ENCODE measurements at regions not wholly inside any gene's neighbourhood (a gene's known extent, or its start where the extent isn't known, plus 50 kb on each side); places are given as distances from the start of the nearest gene placed in this dataset.
"Not testable (repeated sequence)": the region's sequence is repeated elsewhere in the genome, so short reads cannot be mapped to it uniquely, and the experiment has no call there.

DNA sequence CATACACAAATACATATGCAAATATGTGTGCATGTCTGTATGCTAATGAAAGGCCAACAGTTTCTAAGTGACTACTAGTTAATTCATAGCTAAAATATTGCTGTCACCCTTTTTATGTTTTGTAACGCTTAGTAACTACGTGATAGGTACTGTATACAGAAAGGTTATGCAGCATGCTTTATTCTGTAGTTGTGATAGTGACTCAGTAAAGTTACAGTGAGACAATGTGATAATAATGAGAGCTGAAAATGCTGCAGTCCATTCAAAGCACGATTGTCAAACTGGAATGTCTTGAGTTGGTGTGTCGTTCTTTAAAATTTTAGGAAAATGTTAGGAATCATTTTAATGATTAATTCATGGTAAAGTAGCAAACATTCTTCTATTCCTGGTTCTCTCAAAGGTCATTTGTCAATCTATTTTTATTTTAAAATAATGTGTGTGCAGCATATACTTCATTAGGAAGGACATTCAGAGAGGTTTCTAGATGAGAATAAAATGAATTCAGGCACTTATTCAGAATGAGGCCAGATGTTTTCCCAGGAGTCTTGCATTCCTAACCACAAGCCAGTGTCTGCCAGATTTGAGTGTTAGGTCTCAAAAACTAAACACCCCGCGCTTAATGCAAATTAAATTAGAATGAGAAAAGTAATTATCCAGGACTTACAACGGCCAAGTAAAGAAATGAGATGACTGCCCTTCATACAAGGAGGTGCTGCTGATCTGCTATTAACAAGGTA is 408.8 kb upstream of the FZD8 start:
- no peak for DNase-seq (ENCODE audit: low spot score)

- DNase-seq (ENCODE audit: low spot score), result no peak
Observed at GRCh38 chr10:36048780-36049179, 406.7 kb upstream of the FZD8 start.

DNA sequence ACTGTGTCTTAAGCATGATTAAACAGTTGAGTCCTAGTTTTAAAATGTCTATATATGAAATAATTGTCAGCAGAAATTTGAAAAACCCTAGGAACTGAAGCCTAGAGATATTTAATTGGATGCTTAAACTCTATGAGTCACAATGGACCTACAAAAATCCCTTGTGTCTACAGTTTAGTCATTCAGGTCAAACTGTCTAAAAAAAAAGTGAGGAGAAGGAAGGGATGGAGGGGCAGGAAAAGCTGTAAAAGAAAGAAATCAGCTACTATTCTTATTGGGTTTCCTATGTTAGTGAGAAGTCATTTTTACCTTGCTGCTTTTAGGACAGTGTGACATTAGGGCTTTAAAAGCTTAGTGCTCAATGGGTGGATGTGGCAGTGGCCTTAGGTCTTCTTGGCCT is 406.1 kb upstream of the FZD8 start:
- no peak for DNase-seq (ENCODE audit: low spot score)

GRCh38 chr10:36042135-36042534 is 400.0 kb upstream of the FZD8 start:
- no peak for DNase-seq (ENCODE audit: low spot score)

DNA sequence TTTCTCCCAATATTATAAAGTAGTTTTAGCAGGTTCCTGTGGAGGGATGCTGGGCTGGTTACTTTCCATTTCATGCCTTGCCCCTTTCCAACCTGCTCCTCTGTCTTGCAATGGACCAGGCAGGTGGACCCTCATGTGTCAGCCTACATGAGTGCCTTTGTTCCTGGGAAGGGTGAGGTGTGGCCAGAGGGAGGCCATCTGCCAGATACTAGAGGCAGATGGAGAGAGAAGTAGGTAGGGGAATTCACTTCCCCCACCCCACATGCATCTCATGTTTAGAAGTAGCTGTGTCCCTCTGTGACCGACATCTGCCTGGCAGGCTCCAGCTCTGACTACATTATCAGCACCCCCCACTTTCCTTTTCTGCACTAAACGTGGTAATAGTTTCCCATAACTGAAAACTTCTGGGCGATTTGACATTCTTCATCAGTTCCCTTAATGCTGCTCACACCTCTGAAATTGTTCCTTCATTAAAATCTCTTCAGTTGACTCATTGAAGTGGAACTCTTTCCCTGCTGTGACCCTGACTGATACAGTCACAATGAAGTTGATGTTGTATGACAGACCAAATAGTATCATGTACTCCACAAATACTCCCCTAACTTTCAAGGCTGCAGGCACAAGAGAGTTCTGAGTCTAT is 396.3 kb upstream of the FZD8 start:
- DNase-seq (ENCODE audit: low spot score), result no peak

- DNase-seq (ENCODE audit: low spot score), result no peak
Observed at GRCh38 chr10:36036137-36036536, 394.0 kb upstream of the FZD8 start.

- DNase-seq (ENCODE audit: low spot score), result no peak
Observed at GRCh38 chr10:36033808-36034207, 391.7 kb upstream of the FZD8 start.

DNA sequence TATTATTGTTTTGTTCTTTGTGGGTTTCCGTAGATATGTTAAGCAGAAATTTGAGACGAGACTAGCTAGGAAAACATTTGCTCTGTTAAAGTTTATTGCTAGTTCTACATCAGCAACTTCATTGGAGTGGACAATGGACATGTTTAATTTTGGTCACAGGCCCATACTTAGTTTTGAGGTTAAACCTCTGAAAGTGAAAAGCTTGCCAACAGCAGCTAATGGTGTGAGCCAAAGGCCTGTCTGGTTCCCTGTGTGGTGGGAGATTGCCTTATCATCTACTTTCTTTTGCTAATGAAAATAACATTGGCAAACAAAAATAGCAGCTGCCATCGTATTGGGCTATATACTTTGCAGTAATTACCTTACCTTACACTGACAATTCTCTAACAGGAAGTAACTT is 388.4 kb upstream of the FZD8 start:
- peak; percentile 25 for DNase-seq (ENCODE audit: low spot score)

DNA sequence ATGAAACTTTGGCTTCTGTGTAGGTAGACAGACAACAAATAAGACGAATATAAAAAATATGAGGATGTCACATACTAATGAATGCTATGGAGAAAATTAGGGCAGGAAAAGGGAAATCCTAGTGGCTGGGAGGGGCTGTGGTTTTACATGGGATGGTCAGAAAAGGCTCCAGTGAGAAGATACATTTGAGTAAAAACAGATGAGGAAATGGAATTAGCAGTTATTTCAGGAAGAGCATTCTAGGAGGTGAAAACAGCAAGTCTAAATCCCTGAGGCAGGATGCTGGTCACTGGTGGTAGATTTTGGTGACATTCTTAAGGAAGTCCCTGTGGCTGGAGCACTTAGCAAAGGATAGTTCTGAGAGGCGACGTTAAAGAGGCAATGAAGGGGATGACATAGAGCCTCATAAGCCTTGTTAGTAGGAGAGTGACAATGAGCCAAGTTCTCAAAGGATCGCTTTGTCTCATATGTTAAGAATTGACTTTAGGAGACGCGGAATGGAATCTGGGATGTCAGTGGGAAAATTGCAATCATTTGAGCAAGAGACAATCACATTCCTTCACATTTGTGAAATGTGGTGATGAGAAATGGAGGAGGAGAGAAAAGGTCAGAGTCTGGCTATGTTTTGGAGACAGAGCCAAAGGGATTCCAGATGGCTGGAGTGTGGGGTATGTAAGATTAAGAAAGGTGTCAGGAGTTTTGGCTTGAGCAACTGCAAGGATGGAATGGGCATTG is 384.7 kb upstream of the FZD8 start:
- no peak for DNase-seq (ENCODE audit: low spot score)

DNA sequence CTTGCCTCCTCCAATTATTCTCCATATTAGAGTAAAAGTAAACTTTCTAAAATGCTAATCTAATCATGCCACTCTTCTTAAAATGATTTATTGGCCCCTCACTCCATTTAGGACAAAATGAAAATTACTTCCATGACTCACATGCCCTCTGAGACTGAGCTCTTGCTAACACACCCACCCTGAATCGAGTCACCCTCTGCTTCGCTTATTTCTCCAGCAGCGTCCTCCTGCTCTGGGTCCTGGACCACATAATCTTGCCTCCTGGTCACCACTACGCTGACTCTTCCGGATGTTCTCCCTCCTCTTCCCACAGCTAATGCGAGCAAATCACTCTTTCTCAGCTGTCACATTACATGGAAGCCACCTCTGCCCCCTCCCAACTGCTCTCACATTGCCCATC is 384.0 kb upstream of the FZD8 start:
- no peak for DNase-seq (ENCODE audit: low spot score)

- DNase-seq (ENCODE audit: low spot score), result peak; percentile 82
Observed at GRCh38 chr10:36023939-36024338, 381.8 kb upstream of the FZD8 start.

DNA sequence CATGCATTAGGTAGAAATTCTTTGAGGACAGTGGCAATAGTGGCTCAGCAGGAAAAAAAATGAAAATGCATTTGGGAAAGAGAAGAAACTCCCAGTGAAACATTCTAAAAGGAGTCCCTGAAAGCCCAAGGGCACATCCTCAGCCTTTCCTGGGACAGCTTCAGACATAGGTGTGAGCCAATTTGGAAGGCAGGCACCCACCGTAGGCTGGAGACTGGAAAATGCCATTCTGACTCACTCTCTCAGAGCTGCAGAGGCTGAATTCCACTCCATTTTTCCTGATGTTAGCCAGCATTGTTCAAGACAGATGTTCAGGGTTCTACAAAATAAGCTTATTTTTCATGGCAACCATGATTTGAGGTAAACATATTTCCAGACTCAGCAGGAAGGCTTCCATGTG is 379.0 kb upstream of the FZD8 start:
- DNase-seq (ENCODE audit: low spot score), result no peak

DNA sequence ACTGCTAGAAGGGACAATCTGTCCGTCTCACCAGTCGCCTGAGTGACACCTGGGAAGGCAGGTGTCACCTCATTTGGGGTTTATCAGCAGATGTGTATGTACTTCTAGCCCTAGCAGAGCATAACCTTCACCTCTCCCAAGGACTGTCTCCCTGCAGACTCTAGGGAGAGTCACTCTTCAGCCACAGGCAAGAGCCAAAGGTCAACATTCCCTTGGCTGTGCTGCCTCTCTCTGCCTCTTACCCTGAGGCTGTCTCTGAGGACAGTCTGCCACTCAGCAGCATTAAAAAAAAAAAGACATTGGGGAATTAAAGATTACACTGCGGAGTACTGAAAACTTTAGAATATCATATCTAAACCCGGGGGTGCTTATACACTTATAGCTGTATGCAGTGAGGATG is 377.7 kb upstream of the FZD8 start:
- no peak for DNase-seq (ENCODE audit: low spot score)

DNA sequence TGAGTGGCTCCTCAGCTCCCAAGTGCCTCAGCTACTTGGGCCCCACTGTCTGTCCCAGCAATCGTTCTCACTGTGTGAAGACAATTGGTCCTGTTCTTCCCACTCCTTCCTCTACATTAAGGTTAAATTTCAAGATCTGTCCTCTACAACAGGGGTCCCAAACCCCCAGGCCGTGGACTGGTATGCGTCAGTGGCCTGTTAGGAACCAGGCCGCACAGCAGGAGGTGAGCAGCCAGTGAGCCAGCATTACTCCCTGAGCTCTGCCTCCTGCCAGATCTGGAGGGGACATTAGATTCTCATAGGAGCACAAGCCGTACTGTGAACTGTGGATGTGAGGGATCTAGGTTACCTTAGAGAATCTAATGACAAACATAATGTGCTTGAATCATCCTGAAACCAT is 376.9 kb upstream of the FZD8 start:
- DNase-seq (ENCODE audit: low spot score), result no peak

DNA sequence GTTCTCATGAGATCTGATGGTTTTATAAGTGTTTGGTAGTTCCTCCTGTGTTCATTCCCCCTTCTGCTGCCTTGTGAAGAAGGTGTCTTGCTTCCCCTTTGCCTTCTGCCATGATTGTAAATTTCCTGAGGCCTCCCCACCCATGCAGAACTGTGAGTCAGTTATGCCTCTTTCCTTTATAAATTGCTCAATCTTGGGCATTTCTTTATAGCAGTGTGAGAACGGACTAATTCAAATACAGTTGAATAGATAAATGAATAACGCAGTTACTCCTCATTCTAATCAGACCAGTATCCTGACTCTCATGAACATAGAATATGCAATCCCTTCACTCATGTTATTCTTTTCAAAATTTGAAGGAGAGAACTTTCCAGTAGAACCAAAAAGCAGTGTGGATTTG is 375.0 kb upstream of the FZD8 start:
- DNase-seq (ENCODE audit: low spot score), result no peak

DNA sequence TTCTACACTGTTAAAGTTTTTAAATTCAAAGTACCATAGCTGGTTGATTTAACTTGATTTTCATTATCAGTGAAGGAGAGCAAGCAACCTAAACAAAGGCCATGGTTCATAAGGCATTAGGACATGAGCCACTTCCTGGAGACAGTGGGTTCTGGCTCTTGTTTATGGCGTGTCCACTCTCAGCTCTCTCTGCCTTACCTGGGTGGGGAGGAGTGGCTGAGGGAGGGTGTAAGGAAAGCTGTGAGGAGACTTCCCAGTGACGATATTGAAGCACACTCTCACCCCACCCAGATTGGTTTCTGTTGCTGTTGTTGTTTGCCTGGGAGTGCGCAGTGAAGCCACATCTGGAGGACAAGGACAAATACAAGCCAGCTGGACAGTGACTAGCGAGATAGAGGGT is 365.3 kb upstream of the FZD8 start:
- no peak for DNase-seq (ENCODE audit: low spot score)

- no peak for DNase-seq (ENCODE audit: low spot score)
Observed at GRCh38 chr10:36003688-36004087, 361.6 kb upstream of the FZD8 start.

DNA sequence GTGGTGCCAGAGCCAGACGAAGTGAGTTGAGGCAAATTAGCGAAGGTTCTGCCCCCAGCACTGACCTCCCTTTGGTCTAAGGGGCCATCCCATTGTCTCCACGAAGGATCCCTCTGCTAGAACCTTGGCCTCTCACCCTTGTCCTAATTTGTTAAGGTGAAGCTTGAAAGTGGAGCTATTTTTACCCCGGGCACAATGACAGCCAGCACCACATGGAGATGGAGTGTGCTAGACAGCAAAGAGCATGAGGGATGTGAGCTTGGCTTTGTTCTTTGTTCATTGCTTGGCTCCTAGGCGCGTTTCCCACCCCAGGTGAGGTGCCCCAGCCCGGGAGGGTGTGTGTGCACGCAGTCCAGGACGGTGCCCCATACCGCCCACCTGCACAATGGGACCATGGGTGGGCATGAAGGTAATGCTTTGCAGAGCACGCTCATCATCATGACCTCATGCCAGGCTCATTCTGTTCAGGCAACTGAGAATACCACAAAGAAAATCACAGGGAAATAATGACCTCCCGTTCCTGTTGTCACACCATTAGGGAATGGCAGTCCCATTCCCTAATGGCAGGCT is 361.0 kb upstream of the FZD8 start:
- DNase-seq (ENCODE audit: low spot score), result no peak

DNA sequence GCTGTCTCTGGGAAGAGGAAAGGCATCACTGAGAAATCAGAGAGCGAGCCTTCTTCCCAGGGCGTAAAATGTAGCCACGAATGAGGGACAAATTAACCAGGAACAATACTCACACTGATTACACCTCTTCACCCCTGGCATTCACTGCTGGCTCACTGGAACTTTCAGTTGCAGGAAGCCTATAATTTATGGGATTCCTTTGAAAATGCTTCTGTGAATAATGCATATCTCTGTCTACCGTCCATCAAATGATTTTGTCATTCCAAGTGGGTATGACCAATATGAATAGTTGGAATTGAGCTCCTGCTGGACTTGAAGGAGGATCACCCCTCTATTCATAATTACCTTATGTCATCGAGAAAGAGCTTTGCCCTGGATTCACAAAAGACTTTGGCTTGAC is 360.3 kb upstream of the FZD8 start:
- no peak for DNase-seq (ENCODE audit: low spot score)

DNA sequence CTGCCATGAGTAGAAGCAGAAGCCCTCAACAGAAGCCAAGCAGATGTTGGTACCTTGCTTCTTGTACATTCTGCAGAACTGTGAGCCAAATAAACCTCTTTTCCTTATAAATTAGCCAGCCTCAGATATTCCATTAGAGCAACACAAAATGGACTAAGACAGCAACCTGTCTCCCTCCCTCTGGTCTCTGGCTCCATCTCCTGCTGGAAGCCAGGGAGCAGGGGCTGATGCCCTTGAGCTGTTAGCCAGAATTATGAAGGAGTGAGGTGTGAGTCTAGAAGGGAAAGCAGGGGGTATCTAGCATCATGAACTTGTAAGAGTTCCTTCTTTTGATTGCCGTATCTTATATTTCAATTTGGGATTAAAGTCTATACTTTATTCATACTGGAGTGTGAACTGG is 358.7 kb upstream of the FZD8 start:
- DNase-seq (ENCODE audit: low spot score), result not testable (repeated sequence)

- no peak for DNase-seq (ENCODE audit: low spot score)
Observed at GRCh38 chr10:35998026-35998425, 355.9 kb upstream of the FZD8 start.

- DNase-seq (ENCODE audit: low spot score), result no peak
Observed at GRCh38 chr10:35995485-35995884, 353.4 kb upstream of the FZD8 start.
